Prostate gland (tissue), 2 donors: ENCODE measurements at regions not wholly inside any gene's neighbourhood (a gene's known extent, or its start where the extent isn't known, plus 50 kb on each side); places are given as distances from the start of the nearest gene placed in this dataset.

Source experiments
- DNase-seq: peaks from one replicate; pipeline ENCODE4 v3.0.0-alpha.2; 2019; ENCODE audit warnings: low spot score
- H3K27ac ChIP-seq, 2 donors: fragments of 200-600 bp; sonication (generic); 2 replicates each; pipeline ENCODE4 v1.5.1; 2017 to 2019
- H3K27me3 ChIP-seq: fragments of 200-600 bp; sonication (generic); replicated peaks from 2 replicates; pipeline ENCODE4 v1.5.1; 2019; ENCODE audit not compliant: insufficient read depth
- H3K36me3 ChIP-seq, 2 donors: fragments of 200-600 bp; sonication (generic); 1 replicate in 1 of 2; 2 replicates in 1 of 2; pipeline versions ENCODE4 v1.5.1 to v1.8.1; 2017 to 2019
- H3K4me1 ChIP-seq: fragments of 200-600 bp; sonication (generic); replicated peaks from 2 replicates; pipeline ENCODE4 v1.5.1; 2019
- H3K4me3 ChIP-seq, 2 donors: fragments of 200-600 bp; sonication (generic); 2 replicates each; pipeline ENCODE4 v1.5.1; 2017 to 2019
- H3K9me3 ChIP-seq: fragments of 200-600 bp; sonication (generic); 2 replicates; pipeline ENCODE4 v1.5.1; 2017
- POLR2A ChIP-seq: fragments of 450-650 bp; IDR thresholded peaks from one replicate; pipeline ENCODE4 v1.6.1; 2016; ENCODE audit warnings: antibody characterized with exemption, mild to moderate bottlenecking
- POLR2AphosphoS5 ChIP-seq: sonication (generic); formaldehyde crosslinking; IDR thresholded peaks from one replicate; pipeline ENCODE4 v1.6.1; 2017; ENCODE audit warnings: antibody characterized with exemption
- WGBS: methylation state at CpG from one replicate; pipeline ENCODE4 v1.1.5; 2018; 5-methylcytosine and 5-hydroxymethylcytosine counted together
- intact Hi-C: fragments of 100-400 bp; cut with DNase I; formaldehyde crosslinking; loops from one replicate; pipeline ENCODE4 v1.14.2; 2022
- TF ChIP-seq, protein P1 (sequence below), 4 experiments: fragments of 200-600 bp in 2 of 4; fragments of 450-650 bp in 2 of 4; sonication (generic) in 2 of 4; IDR thresholded peaks; 1 replicate in 3 of 4; 2 replicates in 1 of 4; pipeline ENCODE4 v1.5.1; 2016 to 2019; ENCODE audit warnings: antibody characterized with exemption in 4 of 4, mild to moderate bottlenecking in 2 of 4, moderate library complexity in 2 of 4

- intact Hi-C loops: no loop called here
Measured at GRCh38 chr13:106744516-106744915, 176.6 kb upstream of the ARGLU1 start.

GRCh38 chr13:106738186-106738678 lies 170.3 kb upstream of the ARGLU1 start:
- TF ChIP-seq POLR2AphosphoS5 (no peak), POLR2A (no peak)
- TF ChIP-seq, protein P1, sequence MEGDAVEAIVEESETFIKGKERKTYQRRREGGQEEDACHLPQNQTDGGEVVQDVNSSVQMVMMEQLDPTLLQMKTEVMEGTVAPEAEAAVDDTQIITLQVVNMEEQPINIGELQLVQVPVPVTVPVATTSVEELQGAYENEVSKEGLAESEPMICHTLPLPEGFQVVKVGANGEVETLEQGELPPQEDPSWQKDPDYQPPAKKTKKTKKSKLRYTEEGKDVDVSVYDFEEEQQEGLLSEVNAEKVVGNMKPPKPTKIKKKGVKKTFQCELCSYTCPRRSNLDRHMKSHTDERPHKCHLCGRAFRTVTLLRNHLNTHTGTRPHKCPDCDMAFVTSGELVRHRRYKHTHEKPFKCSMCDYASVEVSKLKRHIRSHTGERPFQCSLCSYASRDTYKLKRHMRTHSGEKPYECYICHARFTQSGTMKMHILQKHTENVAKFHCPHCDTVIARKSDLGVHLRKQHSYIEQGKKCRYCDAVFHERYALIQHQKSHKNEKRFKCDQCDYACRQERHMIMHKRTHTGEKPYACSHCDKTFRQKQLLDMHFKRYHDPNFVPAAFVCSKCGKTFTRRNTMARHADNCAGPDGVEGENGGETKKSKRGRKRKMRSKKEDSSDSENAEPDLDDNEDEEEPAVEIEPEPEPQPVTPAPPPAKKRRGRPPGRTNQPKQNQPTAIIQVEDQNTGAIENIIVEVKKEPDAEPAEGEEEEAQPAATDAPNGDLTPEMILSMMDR (IDR thresholded peaks at IDR 0.05): no peak
- H3K9me3 ChIP-seq: no peaks in the 10 kb centered on the region

More at GRCh38 chr13:106744516-106744915, 176.6 kb upstream of the ARGLU1 start:
- Histone ChIP-seq H3K4me1 (no peaks in the 10 kb centered on the region), H3K27me3 (no peaks in the 10 kb centered on the region), H3K36me3 (no peaks in the 10 kb centered on the region), H3K27ac (no peak overlapping the region), H3K4me3 (no peak overlapping the region), H3K9me3 (no peaks in the 10 kb centered on the region)
- 88% methylated on average over 6 of the region's 6 CpGs for WGBS
- DNase-seq: no peak
- TF ChIP-seq, protein P1 (IDR thresholded peaks at IDR 0.05): no peak
- TF ChIP-seq POLR2A (no peak), POLR2AphosphoS5 (no peak)

GRCh38 chr13:106736941-106737340 lies 169.0 kb upstream of the ARGLU1 start:
- H3K27ac ChIP-seq: no peak overlapping the region
- H3K27me3 ChIP-seq: no peaks in the 10 kb centered on the region
- H3K4me3 ChIP-seq: no peak overlapping the region
- no peaks in the 10 kb centered on the region for H3K9me3 ChIP-seq
- no peak for TF ChIP-seq POLR2A
- intact Hi-C loops: no loop called here
- WGBS: 90% methylated on average over 12 of the region's 12 CpGs
- H3K4me1 ChIP-seq: no peaks in the 10 kb centered on the region
- no peaks in the 10 kb centered on the region for H3K36me3 ChIP-seq
- DNase-seq: no peak

More at GRCh38 chr13:106738186-106738678, 170.3 kb upstream of the ARGLU1 start:
- intact Hi-C loops: no loop called here
- H3K4me3 ChIP-seq: no peak overlapping the region
- DNase-seq: no peak
- H3K36me3 ChIP-seq: no peaks in the 10 kb centered on the region
- 95% methylated on average over 10 of the region's 10 CpGs for WGBS
- H3K27me3 ChIP-seq: no peaks in the 10 kb centered on the region
- no peak overlapping the region for H3K27ac ChIP-seq
- no peaks in the 10 kb centered on the region for H3K4me1 ChIP-seq

- TF ChIP-seq POLR2AphosphoS5 (no peak), POLR2A (no peak)
- TF ChIP-seq, protein P1 (IDR thresholded peaks at IDR 0.05): no peak
- Histone ChIP-seq H3K4me3 (no peak overlapping the region), H3K27ac (no peak overlapping the region), H3K9me3 (no peaks in the 10 kb centered on the region), H3K36me3 (no peaks in the 10 kb centered on the region), H3K4me1 (no peaks in the 10 kb centered on the region), H3K27me3 (no peaks in the 10 kb centered on the region)
- intact Hi-C loops: no loop called here
- no peak for DNase-seq
- WGBS: 83% methylated on average over 6 of the region's 6 CpGs
Measured at GRCh38 chr13:106734198-106734597, 166.3 kb upstream of the ARGLU1 start.

- Histone ChIP-seq H3K27ac (no peak overlapping the region), H3K27me3 (no peaks in the 10 kb centered on the region), H3K4me3 (no peak overlapping the region), H3K4me1 (no peaks in the 10 kb centered on the region), H3K9me3 (no peaks in the 10 kb centered on the region), H3K36me3 (no peaks in the 10 kb centered on the region)
- intact Hi-C loops: no loop called here
- no peak for DNase-seq
- no peak for TF ChIP-seq POLR2AphosphoS5
- TF ChIP-seq, protein P1 (IDR thresholded peaks at IDR 0.05): no peak
- no peak for TF ChIP-seq POLR2A
- WGBS: 50% methylated on average over 6 of the region's 6 CpGs
Measured at GRCh38 chr13:106723036-106723435, 155.1 kb upstream of the ARGLU1 start.
